ENCODE measurements at regions not wholly inside any gene's neighbourhood (a gene's known extent, or its start where the extent isn't known, plus 50 kb on each side); places are given as distances from the start of the nearest gene placed in this dataset.

GRCh38 chr2:9747396-9747795 is 95.9 kb upstream of the TAF1B start:
- H3K27me3 ChIP-seq (replicated peaks): no peaks in the 10 kb centered on the region
- H3K36me3 ChIP-seq (replicated peaks): no peaks in the 10 kb centered on the region
- in situ Hi-C loops (cut with HindIII; ENCODE audit: low pct_ligation_motif_present, low sequenced_read_pairs): no loop called here
- DNase-seq: no peak
- no peak overlapping the region for H3K4me3 ChIP-seq (ENCODE audit: low read depth, low read length)
- TF ChIP-seq CTCF (IDR thresholded peaks at IDR 0.05; ENCODE audit: low read depth, low read length, missing control alignments): no peak
- no peak overlapping the region for H3K27ac ChIP-seq

DNA sequence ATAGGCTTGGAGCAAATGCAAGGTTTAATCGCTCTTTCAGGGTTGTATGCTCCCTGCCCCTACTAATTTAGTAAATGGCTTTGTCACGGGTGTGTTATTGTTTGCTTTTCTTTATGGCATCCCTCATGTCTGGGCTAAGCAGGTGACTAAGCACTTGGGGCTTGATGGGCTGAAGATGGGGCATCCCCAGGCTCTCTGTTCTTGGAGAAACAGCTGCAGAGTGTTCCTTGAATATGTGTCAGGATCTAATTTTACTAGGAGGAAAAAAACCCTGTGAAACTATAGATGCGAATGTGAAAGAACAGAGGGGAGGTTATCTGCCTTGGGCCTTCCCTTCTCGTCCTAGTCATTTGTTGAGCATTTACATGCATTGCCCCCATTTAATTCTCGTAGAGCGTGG is 94.7 kb upstream of the TAF1B start:
- no peak overlapping the region for H3K4me3 ChIP-seq (ENCODE audit: low read depth, low read length)
- no peak overlapping the region for H3K27ac ChIP-seq
- in situ Hi-C loops (cut with HindIII; ENCODE audit: low pct_ligation_motif_present, low sequenced_read_pairs): no loop called here
- TF ChIP-seq CTCF (IDR thresholded peaks at IDR 0.05; ENCODE audit: low read depth, low read length, missing control alignments): no peak
- DNase-seq: no peak
- no peaks in the 10 kb centered on the region for H3K27me3 ChIP-seq (replicated peaks)
- H3K36me3 ChIP-seq (replicated peaks): no peaks in the 10 kb centered on the region

- Histone ChIP-seq H3K27me3 (replicated peaks) (no peaks in the 10 kb centered on the region), H3K27ac (no peak overlapping the region), H3K4me3 (ENCODE audit: low read depth, low read length) (no peak overlapping the region), H3K36me3 (replicated peaks) (no peaks in the 10 kb centered on the region)
- in situ Hi-C loops (cut with HindIII; ENCODE audit: low pct_ligation_motif_present, low sequenced_read_pairs): no loop called here
- no peak for DNase-seq
- TF ChIP-seq CTCF (IDR thresholded peaks at IDR 0.05; ENCODE audit: low read depth, low read length, missing control alignments): no peak
Observed at GRCh38 chr2:9749546-9750223, 93.6 kb upstream of the TAF1B start.

- Histone ChIP-seq H3K36me3 (replicated peaks) (no peaks in the 10 kb centered on the region), H3K27me3 (replicated peaks) (no peaks in the 10 kb centered on the region), H3K4me3 (ENCODE audit: low read depth, low read length) (no peak overlapping the region), H3K27ac (no peak overlapping the region)
- in situ Hi-C loops (cut with HindIII; ENCODE audit: low pct_ligation_motif_present, low sequenced_read_pairs): no loop called here
- no peak for TF ChIP-seq CTCF (IDR thresholded peaks at IDR 0.05; ENCODE audit: low read depth, low read length, missing control alignments)
- DNase-seq: no peak
Observed at GRCh38 chr2:9750224-9751215, 92.8 kb upstream of the TAF1B start.

DNA sequence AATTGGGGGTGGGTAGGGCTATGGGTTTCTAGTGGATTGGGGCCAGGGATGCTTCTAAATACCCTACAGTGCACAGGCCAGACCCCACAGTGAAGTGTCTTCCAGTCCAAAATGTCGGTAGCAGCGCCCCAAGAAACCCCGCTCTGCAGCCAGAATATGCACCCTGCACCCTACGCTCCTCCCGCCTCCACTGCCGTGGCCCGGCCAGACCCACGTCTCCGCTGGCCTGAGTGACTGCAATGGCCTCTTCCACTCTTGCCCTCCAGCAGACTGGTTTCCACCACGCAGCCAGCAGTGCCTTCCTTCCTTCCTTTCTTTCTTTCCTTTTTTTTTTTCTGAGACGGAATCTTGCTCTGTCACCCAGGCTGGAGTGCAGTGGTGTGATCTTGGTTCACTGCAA is 91.4 kb upstream of the TAF1B start:
- TF ChIP-seq CTCF (IDR thresholded peaks at IDR 0.05; ENCODE audit: low read depth, low read length, missing control alignments): no peak
- in situ Hi-C loops (cut with HindIII; ENCODE audit: low pct_ligation_motif_present, low sequenced_read_pairs): no loop called here

More for the DNA sequence above, 91.4 kb upstream of the TAF1B start:
- no peak for DNase-seq
- H3K4me3 ChIP-seq (ENCODE audit: low read depth, low read length): no peak overlapping the region
- H3K27ac ChIP-seq: no peak overlapping the region
- H3K36me3 ChIP-seq (replicated peaks): no peaks in the 10 kb centered on the region
- H3K27me3 ChIP-seq (replicated peaks): no peaks in the 10 kb centered on the region
